Loucy (cell line): ENCODE measurements at regions not wholly inside any gene's neighbourhood (a gene's known extent, or its start where the extent isn't known, plus 50 kb on each side); places are given as distances from the start of the nearest gene placed in this dataset.
"Not testable (repeated sequence)": the region's sequence is repeated elsewhere in the genome, so short reads cannot be mapped to it uniquely, and the experiment has no call there.

ENCODE experiments used
- EZH2phosphoT487 ChIP-seq: fragments of 200-600 bp; IDR thresholded peaks from 2 replicates; pipeline ENCODE4 v1.6.1; 2018; ENCODE audit warnings: antibody characterized with exemption, mild to moderate bottlenecking, moderate library complexity, borderline replicate concordance
- TF ChIP-seq, protein P1 (sequence below): fragments of 200-600 bp; sonication (generic); conservative IDR thresholded peaks from 2 replicates; pipeline ENCODE4 v1.5.1; 2014; ENCODE audit warnings: mild to moderate bottlenecking, antibody characterized with exemption, low read length

DNA sequence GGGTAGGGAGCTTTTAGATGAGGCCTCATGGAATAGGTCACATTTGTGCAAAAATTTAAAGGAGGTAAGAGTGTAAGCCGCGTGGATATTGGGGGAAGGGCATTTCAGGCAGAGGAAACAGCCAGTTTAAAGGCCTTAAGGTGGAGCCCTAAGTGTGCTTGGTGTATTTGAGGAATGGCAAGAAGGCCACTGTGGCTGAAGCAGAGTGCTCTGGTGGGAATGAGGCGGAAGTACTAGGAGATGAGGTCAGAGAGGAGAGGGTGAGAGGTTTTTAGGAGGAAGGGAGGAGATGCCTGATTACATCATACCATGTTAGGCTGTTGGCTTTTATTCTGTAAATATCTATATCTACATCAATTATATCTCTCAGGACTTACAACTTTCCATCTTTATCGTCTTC, 75.3 kb downstream of the SRGAP2 start:
- TF ChIP-seq, protein P1, sequence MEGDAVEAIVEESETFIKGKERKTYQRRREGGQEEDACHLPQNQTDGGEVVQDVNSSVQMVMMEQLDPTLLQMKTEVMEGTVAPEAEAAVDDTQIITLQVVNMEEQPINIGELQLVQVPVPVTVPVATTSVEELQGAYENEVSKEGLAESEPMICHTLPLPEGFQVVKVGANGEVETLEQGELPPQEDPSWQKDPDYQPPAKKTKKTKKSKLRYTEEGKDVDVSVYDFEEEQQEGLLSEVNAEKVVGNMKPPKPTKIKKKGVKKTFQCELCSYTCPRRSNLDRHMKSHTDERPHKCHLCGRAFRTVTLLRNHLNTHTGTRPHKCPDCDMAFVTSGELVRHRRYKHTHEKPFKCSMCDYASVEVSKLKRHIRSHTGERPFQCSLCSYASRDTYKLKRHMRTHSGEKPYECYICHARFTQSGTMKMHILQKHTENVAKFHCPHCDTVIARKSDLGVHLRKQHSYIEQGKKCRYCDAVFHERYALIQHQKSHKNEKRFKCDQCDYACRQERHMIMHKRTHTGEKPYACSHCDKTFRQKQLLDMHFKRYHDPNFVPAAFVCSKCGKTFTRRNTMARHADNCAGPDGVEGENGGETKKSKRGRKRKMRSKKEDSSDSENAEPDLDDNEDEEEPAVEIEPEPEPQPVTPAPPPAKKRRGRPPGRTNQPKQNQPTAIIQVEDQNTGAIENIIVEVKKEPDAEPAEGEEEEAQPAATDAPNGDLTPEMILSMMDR, result not testable (repeated sequence)
- not testable (repeated sequence) for TF ChIP-seq EZH2phosphoT487
